H1 (cell line): ENCODE measurements at regions not wholly inside any gene's neighbourhood (a gene's known extent, or its start where the extent isn't known, plus 50 kb on each side); places are given as distances from the start of the nearest gene placed in this dataset.

Experiments
- RAD21 ChIP-seq, 2 experiments: IDR thresholded peaks in 1 of 2; conservative IDR thresholded peaks in 1 of 2; 2 replicates each; pipeline ENCODE4 v1.6.1; 2011; ENCODE audit warnings: low read depth in 2 of 2, low read length in 2 of 2, improper control_type of control experiment in 1 of 2, inconsistent platforms in 1 of 2, mild to moderate bottlenecking in 1 of 2, moderate library complexity in 1 of 2
- SIN3A ChIP-seq, 2 experiments: IDR thresholded peaks in 1 of 2; conservative IDR thresholded peaks in 1 of 2; 2 replicates each; pipeline ENCODE4 v1.6.1; 2011 to 2012; ENCODE audit warnings: low read length in 2 of 2, improper control_type of control experiment in 1 of 2, low read depth in 1 of 2, mild to moderate bottlenecking in 1 of 2
- SP1 ChIP-seq: IDR thresholded peaks from 2 replicates; pipeline ENCODE4 v1.6.1; 2011; ENCODE audit warnings: low read depth, low read length
- TF ChIP-seq, protein P1 (sequence below): IDR thresholded peaks from 2 replicates; pipeline ENCODE4 v1.6.1; 2012; ENCODE audit warnings: inconsistent platforms

DNA sequence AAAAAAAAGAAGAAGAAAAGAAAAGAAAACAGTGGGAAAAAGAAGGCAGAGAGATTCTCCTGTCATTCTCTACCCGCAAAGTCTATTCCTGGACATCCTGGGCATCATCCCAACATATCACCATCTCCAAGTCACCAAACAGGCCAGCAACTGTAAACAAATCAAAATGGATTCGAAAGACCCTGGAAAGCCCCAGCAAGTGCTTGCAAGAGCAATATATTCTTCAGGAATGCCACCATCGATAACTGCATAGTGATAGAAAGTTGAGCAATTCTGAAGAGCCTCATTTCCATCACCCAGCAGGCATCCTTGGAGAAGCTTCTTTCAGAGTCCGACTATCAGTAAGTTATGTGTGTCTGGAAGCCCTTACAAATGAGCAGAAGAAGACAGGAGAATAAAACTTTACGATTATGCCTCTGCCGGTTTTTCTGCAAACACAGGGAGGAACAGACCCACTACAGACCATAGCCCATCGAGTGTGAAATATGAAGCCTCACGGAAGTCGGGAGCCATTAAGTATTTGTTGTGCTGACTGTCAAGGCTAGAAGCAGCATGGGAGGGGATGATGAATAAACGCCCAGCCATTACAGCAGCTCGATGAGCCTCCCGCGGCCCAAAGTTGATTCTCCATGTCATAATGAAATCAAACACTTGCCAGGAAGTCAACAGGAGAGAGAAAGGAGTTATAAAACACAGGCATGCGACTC lies 64.5 kb upstream of the SEC14L1 start (continued):
- TF ChIP-seq, protein P1, sequence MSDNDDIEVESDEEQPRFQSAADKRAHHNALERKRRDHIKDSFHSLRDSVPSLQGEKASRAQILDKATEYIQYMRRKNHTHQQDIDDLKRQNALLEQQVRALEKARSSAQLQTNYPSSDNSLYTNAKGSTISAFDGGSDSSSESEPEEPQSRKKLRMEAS, result no peak
- TF ChIP-seq SP1, result no peak
- no peak for TF ChIP-seq RAD21 (IDR thresholded peaks at IDR 0.05 in 1 of 2, conservative IDR thresholded peaks at IDR 0.05 in 1 of 2; ENCODE audit: low read depth in 2 of 2, low read length in 2 of 2)
- TF ChIP-seq SIN3A (conservative IDR thresholded peaks at IDR 0.05 in 1 of 2, IDR thresholded peaks at IDR 0.05 in 1 of 2; ENCODE audit: low read depth in 1 of 2, low read length in 2 of 2), result no peak
